CD14-positive monocyte (primary cell): ENCODE measurements at regions not wholly inside any gene's neighbourhood (a gene's known extent, or its start where the extent isn't known, plus 50 kb on each side); places are given as distances from the start of the nearest gene placed in this dataset.

ENCODE experiments used
- DNase-seq, 3 donors: peaks; one replicate each; pipeline ENCODE4 v3.0.0-alpha.2; 2011 to 2022
- H2AFZ ChIP-seq: 2 replicates; pipeline ENCODE4 v1.6.0; 2012; ENCODE audit warnings: mild to moderate bottlenecking, low read depth, low read length, inconsistent platforms; ENCODE audit not compliant: insufficient read depth, poor library complexity, severe bottlenecking
- H3K27ac ChIP-seq, 2 donors: 1 replicate in 1 of 2; 2 replicates in 1 of 2; pipeline ENCODE4 v1.5.1; 2012 to 2013; ENCODE audit warnings: low read length in 2 of 2, control low read depth in 1 of 2, inconsistent platforms in 1 of 2, low read depth in 1 of 2, mild to moderate bottlenecking in 1 of 2
- H3K27me3 ChIP-seq, 2 donors: one replicate each; pipeline versions ENCODE4 v1.6.0 to v1.6.1; 2011 to 2013; ENCODE audit warnings: low read length in 2 of 2; ENCODE audit not compliant: control insufficient read depth in 2 of 2, insufficient read depth in 2 of 2
- H3K36me3 ChIP-seq, 2 donors: replicated peaks in 1 of 2; 1 replicate in 1 of 2; 2 replicates in 1 of 2; pipeline versions ENCODE4 v1.5.1 to v1.6.1; 2012 to 2013; ENCODE audit warnings: low read length in 2 of 2, control low read depth in 1 of 2, inconsistent platforms in 1 of 2, mild to moderate bottlenecking in 1 of 2; ENCODE audit not compliant: insufficient read depth in 2 of 2, control insufficient read depth in 1 of 2
- H3K4me1 ChIP-seq, 2 donors: 1 replicate in 1 of 2; 2 replicates in 1 of 2; pipeline versions ENCODE4 v1.5.1 to v1.6.1; 2012 to 2013; ENCODE audit warnings: low read length in 2 of 2, control low read depth in 1 of 2, inconsistent platforms in 1 of 2, mild to moderate bottlenecking in 1 of 2, moderate library complexity in 1 of 2; ENCODE audit not compliant: insufficient read depth in 2 of 2, control insufficient read depth in 1 of 2
- H3K4me2 ChIP-seq: replicated peaks from 2 replicates; pipeline ENCODE3; 2012; ENCODE audit warnings: low read length, moderate library complexity, mild to moderate bottlenecking; ENCODE audit not compliant: poor library complexity, severe bottlenecking; ENCODE audit errors: extremely low read depth
- H3K4me3 ChIP-seq, 3 experiments: fragments of 200-600 bp in 1 of 3; sonication (generic) in 1 of 3; replicated peaks in 1 of 3; 1 replicate in 2 of 3; 2 replicates in 1 of 3; pipeline ENCODE4 v1.5.1; 2011 to 2013; ENCODE audit warnings: low read length in 3 of 3, mild to moderate bottlenecking in 3 of 3, control low read depth in 2 of 3, low read depth in 2 of 3, inconsistent platforms in 1 of 3, moderate library complexity in 1 of 3
- H3K79me2 ChIP-seq: 2 replicates; pipeline ENCODE4 v1.6.0; 2012; ENCODE audit warnings: mild to moderate bottlenecking, control low read depth, inconsistent platforms, low read length, moderate library complexity; ENCODE audit not compliant: insufficient read depth
- H3K9ac ChIP-seq: 2 replicates; pipeline ENCODE4 v1.6.0; 2017; ENCODE audit warnings: low read length, mild to moderate bottlenecking; ENCODE audit not compliant: insufficient read depth, poor library complexity, severe bottlenecking
- H3K9me3 ChIP-seq, 2 donors: replicated peaks in 1 of 2; 1 replicate in 1 of 2; 2 replicates in 1 of 2; pipeline versions ENCODE4 v1.5.1 to v1.6.1; 2012 to 2013; ENCODE audit warnings: low read length in 2 of 2, control low read depth in 1 of 2; ENCODE audit not compliant: control insufficient read depth in 1 of 2, insufficient read depth in 1 of 2
- H4K20me1 ChIP-seq: 2 replicates; pipeline ENCODE4 v1.6.0; 2012; ENCODE audit warnings: mild to moderate bottlenecking, low read length, control low read depth, moderate library complexity; ENCODE audit not compliant: insufficient read depth
- H3K27ac Mint-ChIP-seq, 7 donors: one replicate each; pipeline ENCODE4 v1.8.0; 2020; ENCODE audit warnings: mild to moderate bottlenecking in 7 of 7, mixed read lengths in 7 of 7, moderate library complexity in 6 of 7, inconsistent platforms in 2 of 7
- H3K27me3 Mint-ChIP-seq, 3 donors: one replicate each; pipeline ENCODE4 v1.8.0; 2021 to 2022; ENCODE audit warnings: low read depth in 3 of 3, mild to moderate bottlenecking in 3 of 3, mixed read lengths in 3 of 3, moderate library complexity in 3 of 3, inconsistent platforms in 1 of 3
- H3K36me3 Mint-ChIP-seq, 2 donors: one replicate each; pipeline ENCODE4 v1.8.0; 2020; ENCODE audit warnings: mixed read lengths in 2 of 2, inconsistent platforms in 1 of 2, mild to moderate bottlenecking in 1 of 2
- H3K4me1 Mint-ChIP-seq: one replicate; pipeline ENCODE4 v1.8.0; 2020; ENCODE audit warnings: mild to moderate bottlenecking, mixed read lengths
- H3K4me3 Mint-ChIP-seq, 2 donors: one replicate each; pipeline ENCODE4 v1.8.0; 2020; ENCODE audit warnings: mild to moderate bottlenecking in 2 of 2, mixed read lengths in 2 of 2, moderate library complexity in 1 of 2
- H3K9me3 Mint-ChIP-seq, 7 donors: one replicate each; pipeline ENCODE4 v1.8.0; 2020 to 2022; ENCODE audit warnings: mixed read lengths in 7 of 7, mild to moderate bottlenecking in 6 of 7, moderate library complexity in 6 of 7, inconsistent platforms in 2 of 7
- WGBS: methylation state at CpG from one replicate; pipeline ENCODE4 v1.1.5; 2013; ENCODE audit warnings: missing lambda C conversion rate; ENCODE audit not compliant: insufficient coverage; 5-methylcytosine and 5-hydroxymethylcytosine counted together
- intact Hi-C, 2 donors: fragments of 100-400 bp; cut with micrococcal nuclease; formaldehyde crosslinking; loops; one replicate each; pipeline versions ENCODE4 v1.15.0 to v1.15.1; 2023
- TF ChIP-seq, protein P1 (sequence below): fragments of 200-600 bp; IDR thresholded peaks from one replicate; pipeline ENCODE4 v1.8.0; 2022; ENCODE audit warnings: antibody characterized with exemption, mild to moderate bottlenecking

DNA sequence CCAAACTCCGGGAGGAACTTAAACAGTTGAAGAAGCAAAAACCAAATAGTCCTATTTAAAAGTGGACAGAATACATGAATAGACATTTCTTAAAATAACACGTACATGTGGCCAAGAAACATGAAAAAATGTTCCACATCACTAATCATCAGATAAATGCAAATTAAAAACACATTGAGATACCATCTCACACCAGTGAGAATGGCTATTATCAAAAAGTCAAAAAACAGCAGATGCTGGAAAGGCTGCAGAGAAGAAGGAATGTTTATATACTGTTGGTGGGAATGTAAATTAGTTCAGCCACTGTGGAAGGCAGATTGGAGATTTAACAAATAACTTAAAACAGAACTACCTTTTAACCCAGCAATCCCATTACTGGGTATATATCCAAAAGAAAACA, 283.0 kb upstream of the IZUMO3 start:
- no peaks in the 10 kb centered on the region for H3K36me3 Mint-ChIP-seq
- no peaks in the 10 kb centered on the region for H3K27me3 Mint-ChIP-seq
- Histone ChIP-seq H3K9me3 (no peaks in the 10 kb centered on the region), H3K36me3 (no peaks in the 10 kb centered on the region), H3K79me2 (no peaks in the 10 kb centered on the region), H3K9ac (no peak overlapping the region), H3K4me3 (no peak overlapping the region), H2AFZ (no peak overlapping the region), H3K4me1 (no peaks in the 10 kb centered on the region), H3K4me2 (no peak overlapping the region), H4K20me1 (no peaks in the 10 kb centered on the region), H3K27me3 (no peaks in the 10 kb centered on the region), H3K27ac (no peak overlapping the region)
- no peak overlapping the region for H3K27ac Mint-ChIP-seq
- no peaks in the 10 kb centered on the region for H3K4me1 Mint-ChIP-seq
- H3K4me3 Mint-ChIP-seq, result no peak overlapping the region
- no peak for DNase-seq
- TF ChIP-seq, protein P1, sequence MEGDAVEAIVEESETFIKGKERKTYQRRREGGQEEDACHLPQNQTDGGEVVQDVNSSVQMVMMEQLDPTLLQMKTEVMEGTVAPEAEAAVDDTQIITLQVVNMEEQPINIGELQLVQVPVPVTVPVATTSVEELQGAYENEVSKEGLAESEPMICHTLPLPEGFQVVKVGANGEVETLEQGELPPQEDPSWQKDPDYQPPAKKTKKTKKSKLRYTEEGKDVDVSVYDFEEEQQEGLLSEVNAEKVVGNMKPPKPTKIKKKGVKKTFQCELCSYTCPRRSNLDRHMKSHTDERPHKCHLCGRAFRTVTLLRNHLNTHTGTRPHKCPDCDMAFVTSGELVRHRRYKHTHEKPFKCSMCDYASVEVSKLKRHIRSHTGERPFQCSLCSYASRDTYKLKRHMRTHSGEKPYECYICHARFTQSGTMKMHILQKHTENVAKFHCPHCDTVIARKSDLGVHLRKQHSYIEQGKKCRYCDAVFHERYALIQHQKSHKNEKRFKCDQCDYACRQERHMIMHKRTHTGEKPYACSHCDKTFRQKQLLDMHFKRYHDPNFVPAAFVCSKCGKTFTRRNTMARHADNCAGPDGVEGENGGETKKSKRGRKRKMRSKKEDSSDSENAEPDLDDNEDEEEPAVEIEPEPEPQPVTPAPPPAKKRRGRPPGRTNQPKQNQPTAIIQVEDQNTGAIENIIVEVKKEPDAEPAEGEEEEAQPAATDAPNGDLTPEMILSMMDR, result no peak
- intact Hi-C loops, result no loop called here
- no CpG with 5 or more reads among the region's 2 CpGs for WGBS
- peaks cover 0 to 2% (median 0%) of the 10 kb centered on the region in 7 donors for H3K9me3 Mint-ChIP-seq

DNA sequence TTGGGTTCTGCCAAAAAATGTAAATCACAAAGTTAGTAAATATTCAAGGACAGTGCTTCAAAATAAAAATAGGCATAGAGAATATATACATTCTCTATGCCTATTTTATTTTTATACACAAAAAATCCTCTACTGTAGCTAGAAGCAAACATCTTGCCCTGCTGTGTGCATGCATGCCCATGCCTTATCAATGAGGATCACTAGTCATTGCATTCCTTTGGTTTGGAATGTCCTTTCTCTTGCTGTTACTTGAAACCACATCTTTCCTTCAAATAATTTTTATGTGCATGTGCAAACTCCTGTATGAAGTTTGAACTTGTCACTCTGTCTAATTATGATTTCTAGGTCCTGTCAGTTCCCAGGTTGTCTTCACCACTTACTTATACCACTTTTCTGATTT, 278.9 kb upstream of the IZUMO3 start:
- no peaks in the 10 kb centered on the region for H3K36me3 ChIP-seq
- H3K4me1 ChIP-seq, result no peaks in the 10 kb centered on the region
- no peak overlapping the region for H2AFZ ChIP-seq
- H3K9me3 ChIP-seq, result peaks cover 0 to 7% of the 10 kb centered on the region in 2 donors
- Mint-ChIP-seq H3K4me3 (no peak overlapping the region), H3K27ac (no peak overlapping the region), H3K4me1 (no peaks in the 10 kb centered on the region), H3K27me3 (no peaks in the 10 kb centered on the region), H3K36me3 (no peaks in the 10 kb centered on the region), H3K9me3 (peaks cover 0 to 2% (median 0%) of the 10 kb centered on the region in 7 donors)
- no peak for DNase-seq
- TF ChIP-seq, protein P1, result no peak
- H3K79me2 ChIP-seq, result no peaks in the 10 kb centered on the region
- intact Hi-C loops, result no loop called here
- H3K4me2 ChIP-seq, result no peak overlapping the region
- no peaks in the 10 kb centered on the region for H4K20me1 ChIP-seq
- H3K27ac ChIP-seq, result no peak overlapping the region
- no peak overlapping the region for H3K9ac ChIP-seq
- no peaks in the 10 kb centered on the region for H3K27me3 ChIP-seq
- no peak overlapping the region for H3K4me3 ChIP-seq
